GM10266 (cell line): ENCODE measurements at regions not wholly inside any gene's neighbourhood (a gene's known extent, or its start where the extent isn't known, plus 50 kb on each side); places are given as distances from the start of the nearest gene placed in this dataset.

Source experiments
- DNase-seq: peaks from one replicate; pipeline ENCODE4 v3.0.0; 2012; ENCODE audit errors: extremely low spot score
- CTCF ChIP-seq: IDR thresholded peaks from 2 replicates; pipeline ENCODE4 v1.5.1; 2012; ENCODE audit warnings: mild to moderate bottlenecking, low read depth; ENCODE audit not compliant: control insufficient read depth, insufficient read depth; ENCODE audit errors: missing control alignments

DNA sequence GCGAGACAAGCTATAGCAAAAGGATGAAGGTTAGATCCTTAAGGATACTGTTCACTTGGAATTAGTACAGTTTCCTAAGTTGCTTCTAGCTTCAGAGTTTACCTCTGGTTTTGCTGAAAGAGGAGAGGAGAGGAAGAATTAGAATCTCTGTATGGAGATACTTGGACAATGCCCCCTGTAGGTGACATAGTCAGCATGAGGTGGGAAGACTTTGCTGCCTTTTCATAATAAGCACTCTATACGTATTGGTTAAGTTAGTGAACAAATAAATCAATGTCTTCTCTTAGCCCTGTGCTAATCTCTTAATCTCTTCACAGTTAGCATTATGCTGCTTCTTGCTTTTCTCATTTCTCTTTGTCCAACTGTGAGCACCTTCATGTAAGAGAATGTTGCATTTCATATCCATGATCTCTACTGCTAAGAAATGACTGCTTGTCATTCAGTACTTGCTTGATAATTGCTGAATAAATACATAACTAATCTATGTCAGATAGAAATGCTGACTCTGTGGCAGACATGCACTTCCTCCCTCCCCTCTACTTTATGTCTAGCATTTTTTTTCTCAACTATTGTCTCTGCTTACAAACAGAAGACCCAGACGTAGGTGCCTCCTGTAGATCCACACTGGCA, 527.2 kb downstream of the GBA3 start:
- TF ChIP-seq CTCF = no peak
- DNase-seq = no peak

- TF ChIP-seq CTCF = no peak
- no peak for DNase-seq
Measured at GRCh38 chr4:23213198-23213597, 520.5 kb downstream of the GBA3 start.

DNA sequence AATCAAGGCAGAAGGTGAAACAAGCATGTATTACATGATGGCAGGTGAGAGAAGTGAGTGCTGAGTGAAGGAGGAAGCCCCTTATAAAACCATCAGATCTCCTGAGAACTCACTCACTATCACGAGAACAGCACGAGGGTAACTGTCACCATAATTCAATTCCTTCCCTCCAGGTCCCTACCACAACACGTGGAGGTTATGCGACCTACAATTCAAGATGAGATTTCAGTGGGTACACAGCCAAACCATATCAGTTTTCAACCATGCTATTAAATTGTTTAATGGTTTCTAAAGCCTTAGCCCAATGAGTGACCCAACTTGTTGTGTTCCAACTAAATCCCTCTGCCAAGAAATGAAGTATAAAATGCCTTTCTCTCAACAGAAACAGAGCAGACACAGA, 519.8 kb downstream of the GBA3 start:
- TF ChIP-seq CTCF = no peak
- no peak for DNase-seq

- no peak for DNase-seq
- no peak for TF ChIP-seq CTCF
Measured at GRCh38 chr4:23207059-23207458, 514.3 kb downstream of the GBA3 start.

DNA sequence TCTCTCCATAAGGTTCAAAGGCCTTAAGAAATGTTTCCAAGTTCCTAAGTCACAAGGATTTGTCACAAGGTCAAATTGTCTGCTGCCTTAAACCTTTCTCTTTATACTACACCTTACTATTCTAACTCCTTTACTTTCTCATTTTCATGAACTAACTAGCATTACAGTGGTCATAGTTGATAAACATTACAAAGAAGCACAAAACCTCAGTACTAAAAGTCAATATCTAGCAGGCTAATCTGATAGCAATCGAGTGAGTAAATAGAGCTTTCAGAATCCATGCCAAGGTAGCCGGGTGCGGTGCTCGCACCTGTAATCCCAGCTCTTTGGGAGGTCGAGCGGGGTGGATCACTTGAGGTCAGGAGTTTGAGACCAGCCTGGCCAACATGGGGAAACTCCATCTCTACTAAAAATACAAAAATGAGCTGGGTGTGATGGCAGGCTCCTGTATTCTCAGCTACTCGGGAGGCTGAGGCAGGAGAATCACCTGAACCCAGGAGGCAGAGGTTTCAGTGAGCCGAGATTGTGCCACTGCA, 510.0 kb downstream of the GBA3 start:
- DNase-seq = no peak
- TF ChIP-seq CTCF = no peak

- TF ChIP-seq CTCF = no peak
- no peak for DNase-seq
Measured at GRCh38 chr4:23194751-23195150, 502.0 kb downstream of the GBA3 start.

DNA sequence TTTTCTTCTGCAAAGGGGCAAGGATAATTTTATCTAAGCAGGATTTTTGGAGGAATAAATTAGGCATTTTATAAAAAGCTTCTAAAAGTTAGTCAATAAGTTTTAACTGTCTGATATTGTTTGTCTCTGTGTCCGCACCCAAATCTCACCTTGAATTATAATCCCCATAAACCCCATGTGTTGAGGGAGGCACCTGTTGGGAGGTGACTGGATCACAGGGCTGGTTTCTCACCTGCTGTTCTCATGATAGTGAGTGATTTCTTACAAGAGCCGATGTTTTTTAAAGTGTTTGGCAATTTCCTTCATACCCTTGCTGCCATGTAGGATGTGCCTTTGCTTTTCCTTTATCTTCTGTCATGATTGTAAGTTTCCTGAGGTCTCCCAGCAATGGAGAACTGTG, 481.4 kb downstream of the GBA3 start:
- TF ChIP-seq CTCF = no peak
- DNase-seq = no peak
